Liver (tissue), 8 donors: ENCODE measurements at regions not wholly inside any gene's neighbourhood (a gene's known extent, or its start where the extent isn't known, plus 50 kb on each side); places are given as distances from the start of the nearest gene placed in this dataset.

Experiments
- DNase-seq: peaks from one replicate; pipeline ENCODE4 v3.0.0-alpha.2; 2017; ENCODE audit warnings: low spot score
- H3K27ac ChIP-seq, 2 donors: one replicate each; pipeline ENCODE4 v1.7.0; 2013; ENCODE audit warnings: inconsistent platforms in 2 of 2, low read length in 2 of 2, control low read depth in 1 of 2, low read depth in 1 of 2, mild to moderate bottlenecking in 1 of 2
- H3K27me3 ChIP-seq, 4 donors: one replicate each; pipeline versions ENCODE4 v1.6.1 to v1.7.0; 2013; ENCODE audit warnings: low read length in 3 of 4, inconsistent platforms in 1 of 4, mild to moderate bottlenecking in 1 of 4, moderate library complexity in 1 of 4; ENCODE audit not compliant: control insufficient read depth in 4 of 4, insufficient read depth in 4 of 4
- H3K36me3 ChIP-seq, 4 donors: one replicate each; pipeline versions ENCODE4 v1.6.1 to v1.7.0; 2013; ENCODE audit warnings: low read length in 3 of 4, mild to moderate bottlenecking in 3 of 4, low read depth in 1 of 4, moderate library complexity in 1 of 4; ENCODE audit not compliant: control insufficient read depth in 4 of 4, insufficient read depth in 3 of 4
- H3K4me1 ChIP-seq, 4 donors: one replicate each; pipeline versions ENCODE4 v1.6.1 to v1.7.0; 2013; ENCODE audit warnings: low read length in 3 of 4, mild to moderate bottlenecking in 3 of 4, moderate library complexity in 1 of 4; ENCODE audit not compliant: control insufficient read depth in 4 of 4, insufficient read depth in 4 of 4
- H3K4me3 ChIP-seq, 3 donors: one replicate each; pipeline versions ENCODE4 v1.6.1 to v1.7.0; 2013; ENCODE audit warnings: low read length in 3 of 3, control low read depth in 1 of 3, low read depth in 1 of 3, mild to moderate bottlenecking in 1 of 3
- H3K9ac ChIP-seq, 2 donors: one replicate each; pipeline ENCODE4 v1.7.0; 2013; ENCODE audit warnings: low read length in 2 of 2, mild to moderate bottlenecking in 2 of 2, moderate library complexity in 2 of 2, control low read depth in 1 of 2, low read depth in 1 of 2
- H3K9me3 ChIP-seq, 4 donors: one replicate each; pipeline versions ENCODE4 v1.6.1 to v1.7.0; 2013; ENCODE audit warnings: low read length in 3 of 4; ENCODE audit not compliant: control insufficient read depth in 4 of 4
- ATF3 ChIP-seq: IDR thresholded peaks from 2 replicates; pipeline ENCODE4 v1.6.1; 2016; ENCODE audit warnings: antibody characterized with exemption
- CTCF ChIP-seq: fragments of 150-350 bp; IDR thresholded peaks from 2 replicates; pipeline ENCODE4 v1.5.1; 2017; ENCODE audit warnings: improper control_type of control experiment, low read depth, low read length; ENCODE audit not compliant: missing input control
- EGR1 ChIP-seq, 2 donors: IDR thresholded peaks; 2 replicates each; pipeline ENCODE4 v1.6.1; 2016 to 2018; ENCODE audit warnings: antibody characterized with exemption in 2 of 2, low read depth in 2 of 2
- FOXA1 ChIP-seq: IDR thresholded peaks from 2 replicates; pipeline ENCODE4 v1.6.1; 2016; ENCODE audit warnings: antibody characterized with exemption
- GABPA ChIP-seq, 2 donors: IDR thresholded peaks in 1 of 2; conservative IDR thresholded peaks in 1 of 2; 2 replicates each; pipeline ENCODE4 v1.6.1; 2016; ENCODE audit warnings: antibody characterized with exemption in 2 of 2, mild to moderate bottlenecking in 1 of 2, moderate library complexity in 1 of 2
- HNF4A ChIP-seq, 2 donors: conservative IDR thresholded peaks; 2 replicates each; pipeline ENCODE4 v1.6.1; 2016; ENCODE audit warnings: antibody characterized with exemption in 2 of 2, mild to moderate bottlenecking in 2 of 2
- HNF4G ChIP-seq: IDR thresholded peaks from 2 replicates; pipeline ENCODE4 v1.6.1; 2016; ENCODE audit warnings: antibody characterized with exemption
- JUND ChIP-seq, 2 donors: IDR thresholded peaks; 2 replicates each; pipeline ENCODE4 v1.6.1; 2016; ENCODE audit warnings: antibody characterized with exemption in 2 of 2
- MAX ChIP-seq: IDR thresholded peaks from 2 replicates; pipeline ENCODE4 v1.6.1; 2016; ENCODE audit warnings: antibody characterized with exemption
- NR2F2 ChIP-seq: IDR thresholded peaks from 2 replicates; pipeline ENCODE4 v1.6.1; 2016; ENCODE audit warnings: antibody characterized with exemption
- RAD21 ChIP-seq, 2 donors: IDR thresholded peaks; 2 replicates each; pipeline ENCODE4 v1.6.1; 2016; ENCODE audit warnings: antibody characterized with exemption in 2 of 2, mild to moderate bottlenecking in 2 of 2
- SP1 ChIP-seq: IDR thresholded peaks from 2 replicates; pipeline ENCODE4 v1.6.1; 2018; ENCODE audit warnings: antibody characterized with exemption, mild to moderate bottlenecking
- TAF1 ChIP-seq: conservative IDR thresholded peaks from 2 replicates; pipeline ENCODE4 v1.6.1; 2016; ENCODE audit warnings: antibody characterized with exemption, mild to moderate bottlenecking
- YY1 ChIP-seq: IDR thresholded peaks from 2 replicates; pipeline ENCODE4 v1.6.1; 2016; ENCODE audit warnings: antibody characterized with exemption, mild to moderate bottlenecking
- ZBTB33 ChIP-seq: IDR thresholded peaks from 2 replicates; pipeline ENCODE4 v1.6.1; 2016; ENCODE audit warnings: antibody characterized with exemption
- WGBS: extraction: QIAGEN DNeasy Blood & Tissue Kit; methylation state at CpG from one replicate; pipeline ENCODE4 v1.1.7; 2013; 5-methylcytosine and 5-hydroxymethylcytosine counted together
- donor health status: healthy.
- donor health status: healthy.
- donor health status: healthy.
- donor health status: healthy.
- donor health status: healthy.

- H3K27ac ChIP-seq, result no peak overlapping the region
- H3K27me3 ChIP-seq, result peaks cover 0 to 3% (median 0%) of the 10 kb centered on the region in 4 donors
- WGBS, result 75% methylated on average over 3 of the region's 3 CpGs
- H3K9ac ChIP-seq, result no peak overlapping the region
- DNase-seq, result no peak
- no peaks in the 10 kb centered on the region for H3K9me3 ChIP-seq
- no peaks in the 10 kb centered on the region for H3K4me1 ChIP-seq
- H3K36me3 ChIP-seq, result no peaks in the 10 kb centered on the region
- no peak for TF ChIP-seq RAD21 (IDR thresholded peaks at IDR 0.05)
- no peak for TF ChIP-seq NR2F2
- TF ChIP-seq EGR1 (IDR thresholded peaks at IDR 0.05; ENCODE audit: low read depth in 2 of 2), result no peak
- no peak for TF ChIP-seq SP1
- no peak for TF ChIP-seq YY1
- TF ChIP-seq FOXA1, result no peak
- TF ChIP-seq HNF4G, result no peak
- no peak for TF ChIP-seq TAF1
- no peak overlapping the region for H3K4me3 ChIP-seq
Observed at GRCh38 chr7:91338226-91339020, 74.2 kb downstream of the FZD1 start.

GRCh38 chr7:91342346-91342745 is 78.1 kb downstream of the FZD1 start:
- no peak for DNase-seq
- no peaks in the 10 kb centered on the region for H3K9me3 ChIP-seq
- no peak for TF ChIP-seq TAF1
- no peak for TF ChIP-seq HNF4G
- no peak for TF ChIP-seq CTCF
- no peak for TF ChIP-seq ATF3
- TF ChIP-seq GABPA (IDR thresholded peaks at IDR 0.05 in 1 of 2, conservative IDR thresholded peaks at IDR 0.05 in 1 of 2), result no peak
- no peak for TF ChIP-seq HNF4A (conservative IDR thresholded peaks at IDR 0.05)
- TF ChIP-seq JUND (IDR thresholded peaks at IDR 0.05), result no peak
- no peak for TF ChIP-seq MAX
- no peak for TF ChIP-seq FOXA1
- no peak for TF ChIP-seq SP1
- peaks cover 0 to 1% (median 0%) of the 10 kb centered on the region in 4 donors for H3K4me1 ChIP-seq
- 89% methylated on average over 9 of the region's 9 CpGs for WGBS
- H3K27ac ChIP-seq, result no peak overlapping the region
- H3K9ac ChIP-seq, result no peak overlapping the region
- H3K4me3 ChIP-seq, result no peak overlapping the region
- H3K27me3 ChIP-seq, result no peaks in the 10 kb centered on the region
- no peaks in the 10 kb centered on the region for H3K36me3 ChIP-seq

GRCh38 chr7:91343420-91343960 is 79.3 kb downstream of the FZD1 start:
- Histone ChIP-seq H3K36me3 (no peaks in the 10 kb centered on the region), H3K4me1 (peaks cover 0 to 5% (median under 1%) of the 10 kb centered on the region in 4 donors), H3K9me3 (no peaks in the 10 kb centered on the region), H3K4me3 (no peak overlapping the region), H3K27ac (no peak overlapping the region), H3K27me3 (no peaks in the 10 kb centered on the region), H3K9ac (no peak overlapping the region)
- no peak for DNase-seq
- 69% methylated on average over 4 of the region's 4 CpGs for WGBS
- TF ChIP-seq JUND (IDR thresholded peaks at IDR 0.05) (no peak), MAX (no peak), ZBTB33 (no peak), HNF4G (no peak), RAD21 (IDR thresholded peaks at IDR 0.05) (no peak), TAF1 (no peak), CTCF (no peak), SP1 (no peak), YY1 (no peak), ATF3 (no peak)
